ENCODE measurements at regions not wholly inside any gene's neighbourhood (a gene's known extent, or its start where the extent isn't known, plus 50 kb on each side); places are given as distances from the start of the nearest gene placed in this dataset.

DNA sequence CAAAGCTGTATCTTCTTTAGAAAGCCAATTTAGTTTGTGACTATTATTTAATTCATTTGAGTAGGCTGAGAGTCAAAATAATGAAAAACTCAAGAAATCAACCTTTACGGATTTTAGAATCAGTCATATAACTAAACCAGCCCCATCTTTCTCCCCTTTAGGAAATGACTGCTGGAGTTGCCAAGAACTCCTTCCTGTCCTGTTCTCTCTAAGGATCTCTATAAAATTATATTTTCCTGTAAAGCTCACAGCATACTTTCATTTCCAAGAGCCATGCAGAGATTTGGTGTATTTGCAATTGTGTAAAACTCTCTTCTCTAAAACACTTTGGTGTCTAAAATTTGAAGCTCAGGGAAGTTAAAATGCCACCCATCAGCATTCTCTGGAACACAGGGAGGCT, 323.4 kb upstream of the GBE1 start:
- TF ChIP-seq, protein P1, sequence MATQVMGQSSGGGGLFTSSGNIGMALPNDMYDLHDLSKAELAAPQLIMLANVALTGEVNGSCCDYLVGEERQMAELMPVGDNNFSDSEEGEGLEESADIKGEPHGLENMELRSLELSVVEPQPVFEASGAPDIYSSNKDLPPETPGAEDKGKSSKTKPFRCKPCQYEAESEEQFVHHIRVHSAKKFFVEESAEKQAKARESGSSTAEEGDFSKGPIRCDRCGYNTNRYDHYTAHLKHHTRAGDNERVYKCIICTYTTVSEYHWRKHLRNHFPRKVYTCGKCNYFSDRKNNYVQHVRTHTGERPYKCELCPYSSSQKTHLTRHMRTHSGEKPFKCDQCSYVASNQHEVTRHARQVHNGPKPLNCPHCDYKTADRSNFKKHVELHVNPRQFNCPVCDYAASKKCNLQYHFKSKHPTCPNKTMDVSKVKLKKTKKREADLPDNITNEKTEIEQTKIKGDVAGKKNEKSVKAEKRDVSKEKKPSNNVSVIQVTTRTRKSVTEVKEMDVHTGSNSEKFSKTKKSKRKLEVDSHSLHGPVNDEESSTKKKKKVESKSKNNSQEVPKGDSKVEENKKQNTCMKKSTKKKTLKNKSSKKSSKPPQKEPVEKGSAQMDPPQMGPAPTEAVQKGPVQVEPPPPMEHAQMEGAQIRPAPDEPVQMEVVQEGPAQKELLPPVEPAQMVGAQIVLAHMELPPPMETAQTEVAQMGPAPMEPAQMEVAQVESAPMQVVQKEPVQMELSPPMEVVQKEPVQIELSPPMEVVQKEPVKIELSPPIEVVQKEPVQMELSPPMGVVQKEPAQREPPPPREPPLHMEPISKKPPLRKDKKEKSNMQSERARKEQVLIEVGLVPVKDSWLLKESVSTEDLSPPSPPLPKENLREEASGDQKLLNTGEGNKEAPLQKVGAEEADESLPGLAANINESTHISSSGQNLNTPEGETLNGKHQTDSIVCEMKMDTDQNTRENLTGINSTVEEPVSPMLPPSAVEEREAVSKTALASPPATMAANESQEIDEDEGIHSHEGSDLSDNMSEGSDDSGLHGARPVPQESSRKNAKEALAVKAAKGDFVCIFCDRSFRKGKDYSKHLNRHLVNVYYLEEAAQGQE (IDR thresholded peaks at IDR 0.05) = no peak
- TF ChIP-seq, protein P2, sequence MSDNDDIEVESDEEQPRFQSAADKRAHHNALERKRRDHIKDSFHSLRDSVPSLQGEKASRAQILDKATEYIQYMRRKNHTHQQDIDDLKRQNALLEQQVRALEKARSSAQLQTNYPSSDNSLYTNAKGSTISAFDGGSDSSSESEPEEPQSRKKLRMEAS (IDR thresholded peaks at IDR 0.05) = no peak
- TF ChIP-seq NFE2L2 (conservative IDR thresholded peaks at IDR 0.05; ENCODE audit: low read length) = no peak
- no peak for TF ChIP-seq ZC3H11A (IDR thresholded peaks at IDR 0.05)
- TF ChIP-seq MAFK (IDR thresholded peaks at IDR 0.05; ENCODE audit: partially characterized antibody) = no peak
